ENCODE measurements at regions not wholly inside any gene's neighbourhood (a gene's known extent, or its start where the extent isn't known, plus 50 kb on each side); places are given as distances from the start of the nearest gene placed in this dataset.

GRCh38 chr12:98059659-98060343 lies 455.6 kb upstream of the TMPO start:
- Mint-ChIP-seq H3K9me3 (ENCODE audit: low read depth, unreplicated experiment) (no peaks in the 10 kb centered on the region), H3K36me3 (ENCODE audit: insufficient read depth, unreplicated experiment) (no peaks in the 10 kb centered on the region), H3K27me3 (ENCODE audit: unreplicated experiment) (peaks cover 18% of the 10 kb centered on the region), H3K4me1 (ENCODE audit: low read depth, unreplicated experiment) (no peaks in the 10 kb centered on the region), H3K4me3 (ENCODE audit: low read depth, unreplicated experiment) (no peak overlapping the region), H3K27ac (ENCODE audit: unreplicated experiment) (no peak overlapping the region)
- BruUV-seq (replicated peaks), result no TSS peak
- no peak for TF ChIP-seq CTCF (IDR thresholded peaks at IDR 0.05; ENCODE audit: unreplicated experiment)
- DNase-seq, result no peak
- intact Hi-C loops (cut with micrococcal nuclease; ENCODE audit: unreplicated experiment), result no loop called here
- CTCF ChIA-PET, result no interaction called here

GRCh38 chr12:98060411-98060810 lies 455.0 kb upstream of the TMPO start:
- DNase-seq, result no peak
- CTCF ChIA-PET, result no interaction called here
- Mint-ChIP-seq H3K27ac (ENCODE audit: unreplicated experiment) (no peak overlapping the region), H3K36me3 (ENCODE audit: insufficient read depth, unreplicated experiment) (no peaks in the 10 kb centered on the region), H3K27me3 (ENCODE audit: unreplicated experiment) (peaks cover 18% of the 10 kb centered on the region), H3K4me1 (ENCODE audit: low read depth, unreplicated experiment) (no peaks in the 10 kb centered on the region), H3K4me3 (ENCODE audit: low read depth, unreplicated experiment) (no peak overlapping the region), H3K9me3 (ENCODE audit: low read depth, unreplicated experiment) (no peaks in the 10 kb centered on the region)
- intact Hi-C loops (cut with micrococcal nuclease; ENCODE audit: unreplicated experiment), result no loop called here
- no peak for TF ChIP-seq CTCF (IDR thresholded peaks at IDR 0.05; ENCODE audit: unreplicated experiment)
- no TSS peak for BruUV-seq (replicated peaks)

- intact Hi-C loops (cut with micrococcal nuclease; ENCODE audit: unreplicated experiment), result no loop called here
- Mint-ChIP-seq H3K27ac (ENCODE audit: unreplicated experiment) (no peak overlapping the region), H3K9me3 (ENCODE audit: low read depth, unreplicated experiment) (no peaks in the 10 kb centered on the region), H3K4me3 (ENCODE audit: low read depth, unreplicated experiment) (no peak overlapping the region), H3K27me3 (ENCODE audit: unreplicated experiment) (peaks cover 18% of the 10 kb centered on the region), H3K4me1 (ENCODE audit: low read depth, unreplicated experiment) (no peaks in the 10 kb centered on the region), H3K36me3 (ENCODE audit: insufficient read depth, unreplicated experiment) (no peaks in the 10 kb centered on the region)
- no TSS peak for BruUV-seq (replicated peaks)
- no peak for TF ChIP-seq CTCF (IDR thresholded peaks at IDR 0.05; ENCODE audit: unreplicated experiment)
- no peak for DNase-seq
- CTCF ChIA-PET, result interaction anchor here (0.6 kb wide), 1 partner anchor 1370 kb away, joined by 3 read pairs; no protein-coding TSS in a partner anchor
These were observed 452.7 kb upstream of the TMPO start for GRCh38 chr12:98062464-98063245.

GRCh38 chr12:98064501-98064900 lies 450.9 kb upstream of the TMPO start:
- CTCF ChIA-PET, result no interaction called here
- H3K27ac Mint-ChIP-seq (ENCODE audit: unreplicated experiment), result no peak overlapping the region
- no peaks in the 10 kb centered on the region for H3K4me1 Mint-ChIP-seq (ENCODE audit: low read depth, unreplicated experiment)

More at GRCh38 chr12:98064501-98064900, 450.9 kb upstream of the TMPO start:
- DNase-seq, result no peak
- Mint-ChIP-seq H3K9me3 (ENCODE audit: low read depth, unreplicated experiment) (no peaks in the 10 kb centered on the region), H3K4me3 (ENCODE audit: low read depth, unreplicated experiment) (no peak overlapping the region), H3K27me3 (ENCODE audit: unreplicated experiment) (peaks cover 18% of the 10 kb centered on the region), H3K36me3 (ENCODE audit: insufficient read depth, unreplicated experiment) (no peaks in the 10 kb centered on the region)
- no TSS peak for BruUV-seq (replicated peaks)
- intact Hi-C loops (cut with micrococcal nuclease; ENCODE audit: unreplicated experiment), result no loop called here
- TF ChIP-seq CTCF (IDR thresholded peaks at IDR 0.05; ENCODE audit: unreplicated experiment), result no peak
